ENCODE measurements at regions not wholly inside any gene's neighbourhood (a gene's known extent, or its start where the extent isn't known, plus 50 kb on each side); places are given as distances from the start of the nearest gene placed in this dataset.

GRCh38 chr10:4635883-4636282 lies 190.1 kb upstream of the AKR1E2 start:
- FAIRE-seq = no peak
- POLR2A ChIA-PET = interaction anchor here (0.6 kb wide), 1 partner anchor 99 kb away, joined by 5 read pairs; no protein-coding TSS in a partner anchor
- TF ChIP-seq POLR2AphosphoS5 (IDR thresholded peaks at IDR 0.05; ENCODE audit: insufficient read depth, low read depth, low read length) = no peak
- no peak for TF ChIP-seq EZH2 (IDR thresholded peaks at IDR 0.05; ENCODE audit: borderline replicate concordance, low read depth, low read length, severe bottlenecking)
- no peak for TF ChIP-seq JUN (IDR thresholded peaks at IDR 0.05; ENCODE audit: borderline replicate concordance, insufficient read depth, insufficient read length, low read depth)
- no peak for TF ChIP-seq GATA2 (IDR thresholded peaks at IDR 0.05; ENCODE audit: insufficient read depth, insufficient read length, low read depth, low read length)
- TF ChIP-seq POLR2A (IDR thresholded peaks at IDR 0.05; ENCODE audit: low read depth, low read length) = no peak
- no peak for TF ChIP-seq MYC (IDR thresholded peaks at IDR 0.05; ENCODE audit: low read depth, low read length)
- TF ChIP-seq MAX (IDR thresholded peaks at IDR 0.05; ENCODE audit: insufficient read depth, insufficient read length) = no peak
- TF ChIP-seq CTCF (IDR thresholded peaks at IDR 0.05; ENCODE audit: extremely low read depth in 1 of 2, insufficient read depth in 1 of 2, low read depth in 1 of 2, low read length in 2 of 2) = no peak
- no peak for TF ChIP-seq FOS (IDR thresholded peaks at IDR 0.05; ENCODE audit: borderline replicate concordance, insufficient read depth, low read length)

More at GRCh38 chr10:4635883-4636282, 190.1 kb upstream of the AKR1E2 start:
- H3K27ac ChIP-seq (ENCODE audit: insufficient read depth, low read depth, low read length) = no peak overlapping the region
- H2AFZ ChIP-seq (ENCODE audit: low read depth, low read length) = no peak overlapping the region
- dilution Hi-C loops (cut with MboI; ENCODE audit: extremely low pct_ligation_motif_present, low sequenced_read_pairs) (no loop called here), intact Hi-C loops (cut with micrococcal nuclease) (no loop called here)
- BruUV-seq (replicated peaks) = no TSS peak
- H4K20me1 ChIP-seq (replicated peaks; ENCODE audit: control insufficient read depth, extremely low read depth, insufficient read depth, low read length) = no peaks in the 10 kb centered on the region
- no peaks in the 10 kb centered on the region for H3K9me1 ChIP-seq (replicated peaks; ENCODE audit: control insufficient read depth, extremely low read depth, insufficient read depth, low read length)
- H3K36me3 ChIP-seq (ENCODE audit: control insufficient read depth in 2 of 2, extremely low read depth in 1 of 2, insufficient read depth in 2 of 2, low read length in 2 of 2) = peaks cover 0 to 3% of the 10 kb centered on the region in 2 experiments
- DNase-seq (ENCODE audit: low read depth, low spot score) = no peak
- no peaks in the 10 kb centered on the region for H3K79me2 ChIP-seq (ENCODE audit: control insufficient read depth, insufficient read depth, low read length)
- H3K9me3 ChIP-seq (replicated peaks; ENCODE audit: control insufficient read depth, insufficient read depth, low read length) = no peaks in the 10 kb centered on the region
- H3K4me2 ChIP-seq (ENCODE audit: insufficient read depth, low read length) = no peak overlapping the region
- no peak overlapping the region for H3K4me3 ChIP-seq (replicated peaks in 1 of 3; ENCODE audit: insufficient read depth in 1 of 3, low read depth in 1 of 3, low read length in 3 of 3)
- H3K4me1 ChIP-seq (ENCODE audit: control insufficient read depth, extremely low read depth, insufficient read depth, low read length) = peaks cover 30% of the 10 kb centered on the region
- CTCF ChIA-PET = interaction anchor here (1.4 to 1.5 kb wide), 2 partner anchors 35 to 94 kb away, joined by 3 read pairs; no protein-coding TSS in a partner anchor
- H3K27me3 ChIP-seq (ENCODE audit: control insufficient read depth in 2 of 2, insufficient read depth in 2 of 2, low read length in 2 of 2) = no peaks in the 10 kb centered on the region
- no peak overlapping the region for H3K9ac ChIP-seq (replicated peaks; ENCODE audit: extremely low read depth, insufficient read depth, low read length)
